ENCODE measurements at regions not wholly inside any gene's neighbourhood (a gene's known extent, or its start where the extent isn't known, plus 50 kb on each side); places are given as distances from the start of the nearest gene placed in this dataset.
A peak's percentile ranks its signal among the peaks of the same experiment; 100 is the strongest.

DNA sequence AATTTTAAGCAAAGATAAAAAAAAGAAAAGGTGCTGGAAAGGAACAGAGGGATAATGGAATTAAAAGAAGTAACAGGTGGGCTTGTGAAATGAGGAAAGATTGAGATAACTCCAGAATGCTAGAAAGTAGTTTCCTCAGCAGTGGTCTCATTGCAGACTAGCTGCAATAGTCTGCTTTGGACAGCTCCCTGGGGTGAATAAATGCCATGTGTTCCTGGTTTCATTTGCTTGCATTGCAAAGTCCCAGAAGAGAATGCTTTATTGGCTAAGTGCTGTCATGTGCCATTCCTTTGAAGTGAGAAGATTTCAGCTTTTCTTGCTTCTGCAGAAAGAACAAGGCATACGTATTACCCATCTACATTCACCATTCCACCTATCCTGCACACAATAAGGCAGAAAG, 478.8 kb upstream of the RAG2 start:
- Histone ChIP-seq H2AFZ (ENCODE audit: low read length) (no peak overlapping the region), H3K9me3 (ENCODE audit: low read depth, low read length) (no peaks in the 10 kb centered on the region), H3K27me3 (ENCODE audit: insufficient read depth, low read length) (no peaks in the 10 kb centered on the region), H3K4me3 (ENCODE audit: insufficient read depth, low read length) (no peak overlapping the region), H3K4me2 (ENCODE audit: insufficient read depth, low read length) (no peak overlapping the region), H3K79me2 (ENCODE audit: insufficient read depth, low read length) (no peaks in the 10 kb centered on the region), H3K27ac (ENCODE audit: low read depth, low read length) (no peak overlapping the region), H3K36me3 (ENCODE audit: insufficient read depth, low read length) (no peaks in the 10 kb centered on the region), H3K4me1 (ENCODE audit: insufficient read depth, low read length) (no peaks in the 10 kb centered on the region), H4K20me1 (ENCODE audit: insufficient read depth, low read length) (no peaks in the 10 kb centered on the region)
- no peak for DNase-seq (ENCODE audit: insufficient read length, low spot score, missing footprints)
- no peak for TF ChIP-seq CTCF (IDR thresholded peaks at IDR 0.05; ENCODE audit: extremely low read depth, low read depth, low read length)

- Histone ChIP-seq H3K27me3 (ENCODE audit: insufficient read depth, low read length) (no peaks in the 10 kb centered on the region), H4K20me1 (ENCODE audit: insufficient read depth, low read length) (no peaks in the 10 kb centered on the region), H3K9me3 (ENCODE audit: low read depth, low read length) (no peaks in the 10 kb centered on the region), H3K36me3 (ENCODE audit: insufficient read depth, low read length) (no peaks in the 10 kb centered on the region), H2AFZ (ENCODE audit: low read length) (no peak overlapping the region), H3K4me1 (ENCODE audit: insufficient read depth, low read length) (no peaks in the 10 kb centered on the region), H3K27ac (ENCODE audit: low read depth, low read length) (no peak overlapping the region), H3K4me3 (ENCODE audit: insufficient read depth, low read length) (no peak overlapping the region), H3K79me2 (ENCODE audit: insufficient read depth, low read length) (no peaks in the 10 kb centered on the region), H3K4me2 (ENCODE audit: insufficient read depth, low read length) (no peak overlapping the region)
- TF ChIP-seq CTCF (IDR thresholded peaks at IDR 0.05; ENCODE audit: extremely low read depth, low read depth, low read length), result no peak
- DNase-seq (ENCODE audit: insufficient read length, low spot score, missing footprints), result peak; percentile 29
These were observed 474.6 kb upstream of the RAG2 start for GRCh38 chr11:37072538-37073055.

- H3K4me3 ChIP-seq (ENCODE audit: insufficient read depth, low read length), result no peak overlapping the region
- no peaks in the 10 kb centered on the region for H3K79me2 ChIP-seq (ENCODE audit: insufficient read depth, low read length)
- no peaks in the 10 kb centered on the region for H4K20me1 ChIP-seq (ENCODE audit: insufficient read depth, low read length)
- H3K9me3 ChIP-seq (ENCODE audit: low read depth, low read length), result no peaks in the 10 kb centered on the region
- no peak for DNase-seq (ENCODE audit: insufficient read length, low spot score, missing footprints)
- H3K27me3 ChIP-seq (ENCODE audit: insufficient read depth, low read length), result no peaks in the 10 kb centered on the region
- no peaks in the 10 kb centered on the region for H3K4me1 ChIP-seq (ENCODE audit: insufficient read depth, low read length)
- H3K4me2 ChIP-seq (ENCODE audit: insufficient read depth, low read length), result no peak overlapping the region
- H2AFZ ChIP-seq (ENCODE audit: low read length), result no peak overlapping the region
- TF ChIP-seq CTCF (IDR thresholded peaks at IDR 0.05; ENCODE audit: extremely low read depth, low read depth, low read length), result no peak
- no peaks in the 10 kb centered on the region for H3K36me3 ChIP-seq (ENCODE audit: insufficient read depth, low read length)
- H3K27ac ChIP-seq (ENCODE audit: low read depth, low read length), result no peak overlapping the region
These were observed 452.3 kb upstream of the RAG2 start for GRCh38 chr11:37050311-37050710.

GRCh38 chr11:37040921-37041320, 442.9 kb upstream of the RAG2 start:
- H3K27ac ChIP-seq (ENCODE audit: low read depth, low read length), result no peak overlapping the region
- TF ChIP-seq CTCF (IDR thresholded peaks at IDR 0.05; ENCODE audit: extremely low read depth, low read depth, low read length), result no peak
- no peak overlapping the region for H3K4me2 ChIP-seq (ENCODE audit: insufficient read depth, low read length)
- no peak overlapping the region for H2AFZ ChIP-seq (ENCODE audit: low read length)
- no peaks in the 10 kb centered on the region for H3K27me3 ChIP-seq (ENCODE audit: insufficient read depth, low read length)
- no peak overlapping the region for H3K4me3 ChIP-seq (ENCODE audit: insufficient read depth, low read length)
- H3K36me3 ChIP-seq (ENCODE audit: insufficient read depth, low read length), result no peaks in the 10 kb centered on the region
- H3K4me1 ChIP-seq (ENCODE audit: insufficient read depth, low read length), result no peaks in the 10 kb centered on the region
- DNase-seq (ENCODE audit: insufficient read length, low spot score, missing footprints), result no peak
- no peaks in the 10 kb centered on the region for H3K9me3 ChIP-seq (ENCODE audit: low read depth, low read length)
- H4K20me1 ChIP-seq (ENCODE audit: insufficient read depth, low read length), result no peaks in the 10 kb centered on the region
- H3K79me2 ChIP-seq (ENCODE audit: insufficient read depth, low read length), result no peaks in the 10 kb centered on the region

Data from osteoblast (primary cell).